HUES64 (cell line): ENCODE measurements at regions not wholly inside any gene's neighbourhood (a gene's known extent, or its start where the extent isn't known, plus 50 kb on each side); places are given as distances from the start of the nearest gene placed in this dataset.

Source experiments
- H3K27ac ChIP-seq: 2 replicates; pipeline ENCODE4 v1.7.0; 2013; ENCODE audit warnings: low read depth, low read length, inconsistent platforms
- H3K27me3 ChIP-seq: 2 replicates; pipeline ENCODE4 v1.6.1; 2013; ENCODE audit warnings: mild to moderate bottlenecking, low read length; ENCODE audit not compliant: insufficient read depth
- H3K36me3 ChIP-seq: 2 replicates; pipeline ENCODE4 v1.6.1; 2013; ENCODE audit warnings: mild to moderate bottlenecking, low read length; ENCODE audit not compliant: insufficient read depth
- H3K4me1 ChIP-seq: 2 replicates; pipeline ENCODE4 v1.6.1; 2013; ENCODE audit warnings: mild to moderate bottlenecking, low read length, moderate library complexity; ENCODE audit not compliant: insufficient read depth
- H3K4me3 ChIP-seq: 2 replicates; pipeline ENCODE4 v1.5.1; 2013; ENCODE audit warnings: mild to moderate bottlenecking, low read length, moderate library complexity
- H3K9ac ChIP-seq: 2 replicates; pipeline ENCODE4 v1.6.1; 2013; ENCODE audit warnings: mild to moderate bottlenecking, low read depth, low read length
- H3K9me3 ChIP-seq: 2 replicates; pipeline ENCODE4 v1.6.1; 2013; ENCODE audit warnings: low read depth, low read length; ENCODE audit not compliant: insufficient read depth
- WGBS: fragments of 150-250, 120-280 bp; methylation state at CpG from one replicate; pipeline ENCODE4 v1.1.7; 2013; ENCODE audit warnings: missing lambda C conversion rate; 5-methylcytosine and 5-hydroxymethylcytosine counted together

DNA sequence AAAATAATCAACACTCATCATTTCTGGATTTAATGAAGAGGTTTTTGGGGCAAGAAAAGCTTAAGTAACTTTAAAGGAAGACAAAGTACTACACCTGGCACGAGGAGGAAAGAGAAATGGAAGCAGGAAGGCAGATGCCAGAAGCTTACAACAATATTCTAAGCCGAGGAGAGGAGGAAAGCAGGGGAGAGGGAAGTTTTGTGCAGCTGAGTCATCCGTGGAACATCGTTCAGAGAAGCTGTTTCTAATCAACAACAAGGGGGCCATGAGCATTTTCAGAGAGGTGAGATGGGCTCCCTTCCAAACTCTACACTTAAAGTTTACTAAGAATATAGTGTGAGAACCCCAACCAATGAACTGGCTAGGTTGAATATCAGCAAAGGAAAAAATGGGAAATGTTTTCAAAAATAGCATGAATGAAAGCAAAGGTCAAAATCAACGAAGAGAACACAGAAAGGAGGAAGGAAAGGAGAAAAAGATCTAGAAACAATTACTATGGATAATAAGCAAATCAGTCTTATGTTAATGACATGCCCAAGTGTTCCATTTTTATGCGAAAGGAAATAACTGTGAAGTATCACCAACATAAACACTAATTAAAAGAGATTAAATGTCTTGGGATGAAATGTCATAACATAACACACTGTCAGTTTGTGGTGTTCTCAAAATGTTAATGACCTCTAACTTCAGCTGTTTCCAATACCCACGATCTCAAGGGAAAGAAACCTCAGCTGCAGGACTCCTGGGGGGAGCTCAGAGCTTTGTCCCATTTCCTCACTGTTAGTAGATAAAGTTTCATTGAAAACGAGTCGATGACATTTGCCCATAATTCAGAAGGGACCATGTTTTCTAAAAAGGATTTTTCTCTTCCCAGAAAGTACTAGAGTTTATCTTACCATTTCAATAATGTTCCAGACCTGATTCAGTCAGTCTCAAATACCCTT lies 203.4 kb upstream of the STXBP5 start:
- H3K4me1 ChIP-seq = peaks cover 10% of the 10 kb centered on the region
- 53% methylated on average over 7 of the region's 9 CpGs for WGBS
- no peak overlapping the region for H3K9ac ChIP-seq
- H3K36me3 ChIP-seq = no peaks in the 10 kb centered on the region
- no peak overlapping the region for H3K27ac ChIP-seq
- no peak overlapping the region for H3K4me3 ChIP-seq
- H3K9me3 ChIP-seq = no peaks in the 10 kb centered on the region
- H3K27me3 ChIP-seq = no peaks in the 10 kb centered on the region

DNA sequence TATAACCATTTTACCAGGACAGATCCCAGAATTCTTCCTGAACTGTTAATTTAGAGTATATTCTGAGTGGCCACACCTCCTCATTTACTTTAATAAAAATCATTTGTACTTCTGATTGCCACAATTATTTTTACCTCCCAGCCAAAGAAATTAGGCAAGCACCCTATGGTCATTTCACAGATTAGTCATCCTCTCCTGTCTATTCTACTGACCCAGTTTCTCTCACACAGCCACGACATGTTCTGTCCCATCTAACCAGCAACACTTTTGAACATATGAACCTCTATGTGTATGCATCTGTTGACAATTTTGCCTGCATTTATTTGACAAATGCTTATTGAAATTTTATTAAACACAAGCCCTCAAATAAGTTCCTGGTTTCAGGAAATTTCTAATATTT lies 202.6 kb upstream of the STXBP5 start:
- no peak overlapping the region for H3K4me3 ChIP-seq
- no peaks in the 10 kb centered on the region for H3K27me3 ChIP-seq
- H3K9ac ChIP-seq = no peak overlapping the region
- no peak overlapping the region for H3K27ac ChIP-seq
- WGBS = 97% methylated on average over 1 of the region's 1 CpG
- peaks cover 10% of the 10 kb centered on the region for H3K4me1 ChIP-seq
- H3K9me3 ChIP-seq = no peaks in the 10 kb centered on the region
- H3K36me3 ChIP-seq = no peaks in the 10 kb centered on the region

- Histone ChIP-seq H3K27ac (no peak overlapping the region), H3K9me3 (no peaks in the 10 kb centered on the region), H3K36me3 (no peaks in the 10 kb centered on the region), H3K27me3 (no peaks in the 10 kb centered on the region), H3K9ac (no peak overlapping the region), H3K4me3 (no peak overlapping the region), H3K4me1 (peaks cover 10% of the 10 kb centered on the region)
Observed at GRCh38 chr6:147003186-147003585, 201.0 kb upstream of the STXBP5 start.

DNA sequence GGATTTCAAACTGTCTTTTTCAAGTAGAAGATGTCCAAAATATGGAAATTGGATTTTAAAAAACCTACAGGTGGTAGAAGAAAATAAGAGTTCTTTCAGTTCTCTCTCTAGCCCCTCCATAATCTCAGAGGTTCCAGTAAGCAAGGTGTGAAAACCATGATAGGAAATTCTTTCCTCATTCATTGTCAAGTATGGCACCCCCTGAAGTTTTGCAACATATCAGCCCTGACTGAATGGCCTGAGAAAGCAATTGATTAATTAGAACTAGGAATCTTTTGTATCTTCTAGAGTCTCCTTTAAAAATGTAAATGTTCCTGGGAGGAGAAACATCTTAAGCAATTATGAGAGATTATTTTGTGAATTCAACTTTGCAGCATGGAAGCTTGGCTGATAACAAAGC lies 198.7 kb upstream of the STXBP5 start:
- Histone ChIP-seq H3K9me3 (peaks cover 5% of the 10 kb centered on the region; the same call in 1 of the 2 replicates), H3K27me3 (no peaks in the 10 kb centered on the region), H3K27ac (no peak overlapping the region), H3K4me3 (no peak overlapping the region), H3K36me3 (no peaks in the 10 kb centered on the region), H3K4me1 (peaks cover 8% of the 10 kb centered on the region), H3K9ac (no peak overlapping the region)

DNA sequence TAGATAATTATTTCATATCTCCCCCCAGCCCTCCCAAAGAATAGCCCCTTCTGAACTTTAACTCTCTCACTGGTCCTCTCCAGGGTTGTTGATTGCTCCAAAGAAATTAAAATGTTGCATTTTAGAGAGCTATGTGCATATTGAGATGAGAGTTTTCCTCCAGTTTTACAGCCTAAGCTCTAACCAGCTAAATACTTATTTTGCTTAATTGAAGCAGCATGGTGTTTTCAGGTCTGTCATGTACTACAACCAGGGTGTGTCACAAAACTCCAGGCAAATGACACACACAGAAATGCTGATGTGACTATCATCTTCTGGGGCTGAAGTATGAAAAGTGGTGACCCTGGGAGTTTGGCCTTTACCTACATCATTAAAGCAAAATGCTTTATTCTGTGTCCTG lies 196.8 kb upstream of the STXBP5 start:
- Histone ChIP-seq H3K9me3 (peaks cover 5% of the 10 kb centered on the region; the same call in 1 of the 2 replicates), H3K36me3 (no peaks in the 10 kb centered on the region), H3K4me3 (no peak overlapping the region), H3K9ac (no peak overlapping the region), H3K4me1 (no peaks in the 10 kb centered on the region), H3K27me3 (no peaks in the 10 kb centered on the region), H3K27ac (no peak overlapping the region)

GRCh38 chr6:147009358-147009757 lies 194.9 kb upstream of the STXBP5 start:
- WGBS = no CpG with 5 or more reads among the region's 2 CpGs

GRCh38 chr6:147015674-147016073 lies 188.5 kb upstream of the STXBP5 start:
- no peak overlapping the region for H3K4me3 ChIP-seq
- no peaks in the 10 kb centered on the region for H3K27me3 ChIP-seq
- WGBS = 96% methylated on average over 5 of the region's 5 CpGs
- H3K36me3 ChIP-seq = no peaks in the 10 kb centered on the region
- H3K9me3 ChIP-seq = no peaks in the 10 kb centered on the region
- H3K27ac ChIP-seq = no peak overlapping the region
- H3K4me1 ChIP-seq = no peaks in the 10 kb centered on the region
- no peak overlapping the region for H3K9ac ChIP-seq

More at GRCh38 chr6:147009358-147009757, 194.9 kb upstream of the STXBP5 start:
- H3K36me3 ChIP-seq = no peaks in the 10 kb centered on the region
- no peak overlapping the region for H3K27ac ChIP-seq
- H3K4me1 ChIP-seq = no peaks in the 10 kb centered on the region
- H3K27me3 ChIP-seq = no peaks in the 10 kb centered on the region
- H3K9me3 ChIP-seq = peaks cover 5% of the 10 kb centered on the region; the same call in 1 of the 2 replicates
- no peak overlapping the region for H3K4me3 ChIP-seq
- no peak overlapping the region for H3K9ac ChIP-seq

- no peaks in the 10 kb centered on the region for H3K27me3 ChIP-seq
- H3K27ac ChIP-seq = no peak overlapping the region
- no peaks in the 10 kb centered on the region for H3K4me1 ChIP-seq
- 91% methylated on average over 3 of the region's 3 CpGs for WGBS
- H3K4me3 ChIP-seq = no peak overlapping the region
- H3K9me3 ChIP-seq = no peaks in the 10 kb centered on the region
- no peaks in the 10 kb centered on the region for H3K36me3 ChIP-seq
- H3K9ac ChIP-seq = no peak overlapping the region
Observed at GRCh38 chr6:147016440-147016839, 187.8 kb upstream of the STXBP5 start.

GRCh38 chr6:147017153-147017552 lies 187.1 kb upstream of the STXBP5 start:
- Histone ChIP-seq H3K4me1 (no peaks in the 10 kb centered on the region), H3K9ac (no peak overlapping the region), H3K9me3 (no peaks in the 10 kb centered on the region), H3K36me3 (no peaks in the 10 kb centered on the region), H3K27me3 (no peaks in the 10 kb centered on the region), H3K27ac (no peak overlapping the region), H3K4me3 (no peak overlapping the region)
- 98% methylated on average over 4 of the region's 4 CpGs for WGBS

- Histone ChIP-seq H3K9me3 (no peaks in the 10 kb centered on the region), H3K27me3 (no peaks in the 10 kb centered on the region), H3K4me3 (no peak overlapping the region), H3K36me3 (no peaks in the 10 kb centered on the region), H3K9ac (no peak overlapping the region), H3K27ac (no peak overlapping the region), H3K4me1 (no peaks in the 10 kb centered on the region)
Observed at GRCh38 chr6:147019001-147019400, 185.2 kb upstream of the STXBP5 start.

- H3K4me3 ChIP-seq = no peak overlapping the region
- H3K27ac ChIP-seq = no peak overlapping the region
- no peaks in the 10 kb centered on the region for H3K27me3 ChIP-seq
- no peaks in the 10 kb centered on the region for H3K4me1 ChIP-seq
- no peak overlapping the region for H3K9ac ChIP-seq
- WGBS = 87% methylated on average over 2 of the region's 2 CpGs
- no peaks in the 10 kb centered on the region for H3K9me3 ChIP-seq
- no peaks in the 10 kb centered on the region for H3K36me3 ChIP-seq
Observed at GRCh38 chr6:147022041-147022440, 182.2 kb upstream of the STXBP5 start.

GRCh38 chr6:147023148-147023547 lies 181.1 kb upstream of the STXBP5 start:
- Histone ChIP-seq H3K4me3 (no peak overlapping the region), H3K9ac (no peak overlapping the region), H3K27me3 (no peaks in the 10 kb centered on the region), H3K4me1 (no peaks in the 10 kb centered on the region), H3K36me3 (no peaks in the 10 kb centered on the region), H3K27ac (no peak overlapping the region), H3K9me3 (no peaks in the 10 kb centered on the region)
